ENCODE measurements at regions not wholly inside any gene's neighbourhood (a gene's known extent, or its start where the extent isn't known, plus 50 kb on each side); places are given as distances from the start of the nearest gene placed in this dataset.

GRCh38 chrX:39536211-39536610 is 561.5 kb downstream of the BCOR start:
- Histone ChIP-seq H3K4me2 (ENCODE audit: low read depth, low read length) (no peak overlapping the region), H2BK120ac (ENCODE audit: low read depth, low read length) (no peak overlapping the region), H3K27ac (ENCODE audit: insufficient read depth, low read length) (no peak overlapping the region), H3K4me1 (ENCODE audit: control insufficient read depth, insufficient read depth, low read length) (no peaks in the 10 kb centered on the region), H3K79me1 (ENCODE audit: low read depth in 1 of 2, low read length in 2 of 2) (no peaks in the 10 kb centered on the region), H3K36me3 (ENCODE audit: control insufficient read depth, insufficient read depth, low read length) (no peaks in the 10 kb centered on the region), H2BK20ac (ENCODE audit: low read depth, low read length) (no peak overlapping the region), H4K5ac (ENCODE audit: low read depth, low read length) (no peak overlapping the region), H3K4ac (ENCODE audit: low read depth, low read length) (no peak overlapping the region), H3K9me1 (ENCODE audit: insufficient read depth, low read length) (no peaks in the 10 kb centered on the region), H4K91ac (ENCODE audit: insufficient read depth, low read depth, low read length) (no peak overlapping the region), H3K9ac (ENCODE audit: low read depth, low read length) (no peak overlapping the region), H2AK5ac (ENCODE audit: low read depth, low read length) (no peak overlapping the region), H3K27me3 (ENCODE audit: control insufficient read depth, insufficient read depth, low read length) (peaks cover 20% of the 10 kb centered on the region), H2BK15ac (ENCODE audit: low read depth, low read length) (no peak overlapping the region), H4K20me1 (ENCODE audit: insufficient read depth, low read length) (no peaks in the 10 kb centered on the region), H3K14ac (replicated peaks; ENCODE audit: low read depth, low read length) (no peak overlapping the region), H3K18ac (ENCODE audit: low read depth, low read length) (no peak overlapping the region), H2AK9ac (replicated peaks; ENCODE audit: low read depth, low read length, poor library complexity) (no peak overlapping the region), H4K8ac (ENCODE audit: low read depth in 2 of 2, low read length in 2 of 2) (no peak overlapping the region), H3K4me3 (ENCODE audit: insufficient read depth, low read depth, low read length) (no peak overlapping the region), H3K23ac (ENCODE audit: low read depth, low read length) (no peak overlapping the region), H3K9me3 (ENCODE audit: control insufficient read depth, insufficient read depth, low read length) (peaks cover 7% of the 10 kb centered on the region), H3K56ac (ENCODE audit: extremely low read depth, insufficient read depth, low read length) (no peak overlapping the region), H2BK5ac (ENCODE audit: low read depth, low read length, poor library complexity, severe bottlenecking) (no peak overlapping the region), H2AFZ (replicated peaks; ENCODE audit: low read length, poor library complexity) (no peak overlapping the region)
- DNase-seq: no peak
- POLR2A ChIA-PET (ENCODE audit: unreplicated experiment): no interaction called here
- TF ChIP-seq CEBPB (IDR thresholded peaks at IDR 0.05; ENCODE audit: low read depth, low read length): no peak
- TF ChIP-seq, protein P1, sequence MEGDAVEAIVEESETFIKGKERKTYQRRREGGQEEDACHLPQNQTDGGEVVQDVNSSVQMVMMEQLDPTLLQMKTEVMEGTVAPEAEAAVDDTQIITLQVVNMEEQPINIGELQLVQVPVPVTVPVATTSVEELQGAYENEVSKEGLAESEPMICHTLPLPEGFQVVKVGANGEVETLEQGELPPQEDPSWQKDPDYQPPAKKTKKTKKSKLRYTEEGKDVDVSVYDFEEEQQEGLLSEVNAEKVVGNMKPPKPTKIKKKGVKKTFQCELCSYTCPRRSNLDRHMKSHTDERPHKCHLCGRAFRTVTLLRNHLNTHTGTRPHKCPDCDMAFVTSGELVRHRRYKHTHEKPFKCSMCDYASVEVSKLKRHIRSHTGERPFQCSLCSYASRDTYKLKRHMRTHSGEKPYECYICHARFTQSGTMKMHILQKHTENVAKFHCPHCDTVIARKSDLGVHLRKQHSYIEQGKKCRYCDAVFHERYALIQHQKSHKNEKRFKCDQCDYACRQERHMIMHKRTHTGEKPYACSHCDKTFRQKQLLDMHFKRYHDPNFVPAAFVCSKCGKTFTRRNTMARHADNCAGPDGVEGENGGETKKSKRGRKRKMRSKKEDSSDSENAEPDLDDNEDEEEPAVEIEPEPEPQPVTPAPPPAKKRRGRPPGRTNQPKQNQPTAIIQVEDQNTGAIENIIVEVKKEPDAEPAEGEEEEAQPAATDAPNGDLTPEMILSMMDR (conservative IDR thresholded peaks at IDR 0.05; ENCODE audit: low read depth, low read length): no peak
- TF ChIP-seq, protein P2, sequence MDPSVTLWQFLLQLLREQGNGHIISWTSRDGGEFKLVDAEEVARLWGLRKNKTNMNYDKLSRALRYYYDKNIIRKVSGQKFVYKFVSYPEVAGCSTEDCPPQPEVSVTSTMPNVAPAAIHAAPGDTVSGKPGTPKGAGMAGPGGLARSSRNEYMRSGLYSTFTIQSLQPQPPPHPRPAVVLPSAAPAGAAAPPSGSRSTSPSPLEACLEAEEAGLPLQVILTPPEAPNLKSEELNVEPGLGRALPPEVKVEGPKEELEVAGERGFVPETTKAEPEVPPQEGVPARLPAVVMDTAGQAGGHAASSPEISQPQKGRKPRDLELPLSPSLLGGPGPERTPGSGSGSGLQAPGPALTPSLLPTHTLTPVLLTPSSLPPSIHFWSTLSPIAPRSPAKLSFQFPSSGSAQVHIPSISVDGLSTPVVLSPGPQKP (IDR thresholded peaks at IDR 0.05; ENCODE audit: borderline replicate concordance, low read depth, low read length): no peak
- TF ChIP-seq MAFK (IDR thresholded peaks at IDR 0.05; ENCODE audit: low read depth, low read length): no peak
- no peak for TF ChIP-seq MAZ (IDR thresholded peaks at IDR 0.05; ENCODE audit: borderline replicate concordance, low read depth, low read length)
- no peak for TF ChIP-seq MXI1 (IDR thresholded peaks at IDR 0.05; ENCODE audit: borderline replicate concordance, low read depth, low read length)
- BruUV-seq (replicated peaks): no TSS peak
- CTCF ChIA-PET: no interaction called here
- 40% methylated on average over 1 of the region's 12 CpGs; no CpG with 5 or more reads in 1 of the 2 experiments for WGBS, 2 experiments (ENCODE audit: extremely low coverage in 2 of 2, insufficient read length in 1 of 2)
- in situ Hi-C loops (cut with MboI; ENCODE audit: low sequenced_read_pairs): no loop called here
- intact Hi-C loops (cut with micrococcal nuclease): no loop called here
- no peak for ATAC-seq (ENCODE audit: low read depth)
- dilution Hi-C loops (cut with HindIII; ENCODE audit: low sequenced_read_pairs, unreplicated experiment): no loop called here

All from IMR-90 (cell line).